IMR-90 (cell line): ENCODE measurements at regions not wholly inside any gene's neighbourhood (a gene's known extent, or its start where the extent isn't known, plus 50 kb on each side); places are given as distances from the start of the nearest gene placed in this dataset.

Source experiments
- ATAC-seq: fragments of 200-7000 bp; cut with Tn5 transposase; 2 replicates; pipeline ENCODE4 v1.9.1; 2020; ENCODE audit warnings: low read depth, mild to moderate bottlenecking, moderate library complexity
- BruUV-seq: library from RNA; stranded (reverse); fragments of 400-500 nt; replicated peaks from 2 replicates; lab custom pipeline; 2021; lab: Mats Ljungman, UMichigan
- CTCF ChIA-PET: fragments of 300-600 bp; formaldehyde crosslinking; extraction: SDS; loops from one replicate; lab custom pipeline; 2021; ENCODE audit warnings: antibody characterized with exemption; lab: Yijun Ruan, JAX
- POLR2A ChIA-PET: fragments of 300-600 bp; sonication (Branson Sonifier 250); formaldehyde crosslinking; loops from one replicate; lab custom pipeline; 2022; ENCODE audit warnings: antibody characterized with exemption; ENCODE audit not compliant: unreplicated experiment; lab: Charles Lee
- DNase-seq: peaks from one replicate; pipeline ENCODE4 v3.0.0; 2013
- H2AFZ ChIP-seq: replicated peaks from 2 replicates; pipeline ENCODE3; 2013; ENCODE audit warnings: low read length, mild to moderate bottlenecking; ENCODE audit not compliant: poor library complexity
- H2AK5ac ChIP-seq: 2 replicates; pipeline ENCODE4 v1.6.1; 2013; ENCODE audit warnings: low read depth, low read length, inconsistent platforms
- H2AK9ac ChIP-seq: replicated peaks from 2 replicates; pipeline ENCODE3; 2013; ENCODE audit warnings: mild to moderate bottlenecking, low read depth, low read length, moderate library complexity; ENCODE audit not compliant: poor library complexity
- H2BK120ac ChIP-seq: 2 replicates; pipeline ENCODE4 v1.6.1; 2013; ENCODE audit warnings: low read depth, low read length, inconsistent platforms
- H2BK15ac ChIP-seq: 3 replicates; pipeline ENCODE4 v1.6.1; 2013; ENCODE audit warnings: low read depth, low read length, inconsistent platforms
- H2BK20ac ChIP-seq: 2 replicates; pipeline ENCODE4 v1.6.1; 2013; ENCODE audit warnings: low read depth, mild to moderate bottlenecking, inconsistent platforms, low read length, moderate library complexity
- H2BK5ac ChIP-seq: 2 replicates; pipeline ENCODE4 v1.6.1; 2013; ENCODE audit warnings: mild to moderate bottlenecking, low read depth, low read length, inconsistent platforms; ENCODE audit not compliant: poor library complexity, severe bottlenecking
- H3K14ac ChIP-seq: replicated peaks from 2 replicates; pipeline ENCODE4 v1.6.1; 2013; ENCODE audit warnings: low read depth, low read length, inconsistent platforms
- H3K18ac ChIP-seq: 2 replicates; pipeline ENCODE4 v1.6.1; 2013; ENCODE audit warnings: low read depth, low read length, control low read depth
- H3K23ac ChIP-seq: 2 replicates; pipeline ENCODE4 v1.6.1; 2013; ENCODE audit warnings: low read depth, low read length, inconsistent platforms
- H3K27ac ChIP-seq: 2 replicates; pipeline ENCODE4 v1.5.1; 2013; ENCODE audit warnings: mild to moderate bottlenecking, control low read depth, low read length; ENCODE audit not compliant: insufficient read depth
- H3K27me3 ChIP-seq: 2 replicates; pipeline ENCODE4 v1.6.1; 2013; ENCODE audit warnings: low read length; ENCODE audit not compliant: control insufficient read depth, insufficient read depth
- H3K36me3 ChIP-seq: 2 replicates; pipeline ENCODE4 v1.6.1; 2013; ENCODE audit warnings: low read length, mixed read lengths; ENCODE audit not compliant: control insufficient read depth, insufficient read depth
- H3K4ac ChIP-seq: 2 replicates; pipeline ENCODE4 v1.6.1; 2013; ENCODE audit warnings: low read depth, low read length, inconsistent platforms
- H3K4me1 ChIP-seq: 2 replicates; pipeline ENCODE4 v1.6.1; 2013; ENCODE audit warnings: low read length, mixed read lengths; ENCODE audit not compliant: control insufficient read depth, insufficient read depth
- H3K4me2 ChIP-seq: 2 replicates; pipeline ENCODE4 v1.6.1; 2013; ENCODE audit warnings: low read depth, mild to moderate bottlenecking, control low read depth, low read length, moderate library complexity
- H3K4me3 ChIP-seq: 2 replicates; pipeline ENCODE4 v1.5.1; 2013; ENCODE audit warnings: low read depth, mild to moderate bottlenecking, control low read depth, low read length, moderate library complexity; ENCODE audit not compliant: insufficient read depth
- H3K56ac ChIP-seq: 2 replicates; pipeline ENCODE4 v1.6.1; 2013; ENCODE audit warnings: low read length, inconsistent platforms; ENCODE audit not compliant: insufficient read depth; ENCODE audit errors: extremely low read depth
- H3K79me1 ChIP-seq, 2 experiments: 2 replicates each; pipeline ENCODE4 v1.6.1; 2013; ENCODE audit warnings: low read length in 2 of 2, inconsistent platforms in 1 of 2, low read depth in 1 of 2
- H3K9ac ChIP-seq: 2 replicates; pipeline ENCODE4 v1.6.1; 2013; ENCODE audit warnings: low read depth, low read length, control low read depth
- H3K9me1 ChIP-seq: 2 replicates; pipeline ENCODE4 v1.6.1; 2013; ENCODE audit warnings: low read length, inconsistent platforms; ENCODE audit not compliant: insufficient read depth
- H3K9me3 ChIP-seq: 2 replicates; pipeline ENCODE4 v1.6.1; 2013; ENCODE audit warnings: low read length; ENCODE audit not compliant: control insufficient read depth, insufficient read depth
- H4K20me1 ChIP-seq: 2 replicates; pipeline ENCODE4 v1.6.1; 2013; ENCODE audit warnings: low read length, inconsistent platforms; ENCODE audit not compliant: insufficient read depth
- H4K5ac ChIP-seq: 2 replicates; pipeline ENCODE4 v1.6.1; 2013; ENCODE audit warnings: mild to moderate bottlenecking, low read depth, low read length, control low read depth
- H4K8ac ChIP-seq, 2 experiments: 2 replicates each; pipeline ENCODE4 v1.6.1; 2013; ENCODE audit warnings: low read depth in 2 of 2, low read length in 2 of 2, control low read depth in 1 of 2, inconsistent platforms in 1 of 2
- H4K91ac ChIP-seq: 2 replicates; pipeline ENCODE4 v1.6.1; 2013; ENCODE audit warnings: low read depth, low read length, inconsistent platforms; ENCODE audit not compliant: insufficient read depth
- MXI1 ChIP-seq: IDR thresholded peaks from 2 replicates; pipeline ENCODE4 v1.6.1; 2012; ENCODE audit warnings: low read depth, mild to moderate bottlenecking, low read length, moderate library complexity, borderline replicate concordance
- NFE2L2 ChIP-seq: fragments of 150-350 bp; IDR thresholded peaks from 2 replicates; pipeline ENCODE4 v1.6.1; 2016; ENCODE audit warnings: low read depth, mild to moderate bottlenecking, low read length
- POLR2A ChIP-seq: IDR thresholded peaks from 2 replicates; pipeline ENCODE4 v1.6.1; 2012; ENCODE audit warnings: mild to moderate bottlenecking, low read depth, low read length
- RCOR1 ChIP-seq: IDR thresholded peaks from 2 replicates; pipeline ENCODE4 v1.6.1; 2012; ENCODE audit warnings: mild to moderate bottlenecking, low read length, improper control_type of control experiment; ENCODE audit not compliant: insufficient replicate concordance
- RFX5 ChIP-seq: IDR thresholded peaks from 2 replicates; pipeline ENCODE4 v1.8.0; 2012; ENCODE audit warnings: low read depth, mild to moderate bottlenecking, low read length, moderate library complexity
- SMC3 ChIP-seq: fragments of 150-350 bp; IDR thresholded peaks from 2 replicates; pipeline ENCODE4 v1.6.1; 2016; ENCODE audit warnings: low read depth, mild to moderate bottlenecking, antibody characterized with exemption, low read length, moderate library complexity
- USF2 ChIP-seq: fragments of 150-350 bp; IDR thresholded peaks from 2 replicates; pipeline ENCODE4 v1.6.1; 2017; ENCODE audit warnings: mild to moderate bottlenecking, antibody characterized with exemption, low read length, low read depth
- WGBS, 2 experiments: methylation state at CpG; one replicate each; pipeline versions ENCODE4 v1.1.5 to v1.1.7; 2013; ENCODE audit warnings: missing lambda C conversion rate in 2 of 2; ENCODE audit not compliant: insufficient read length in 1 of 2; ENCODE audit errors: extremely low coverage in 2 of 2; 5-methylcytosine and 5-hydroxymethylcytosine counted together
- dilution Hi-C: fragments of 300-500 bp; cut with HindIII; formaldehyde crosslinking; loops from one replicate; pipeline ENCODE4 v1.14.3; 2018; ENCODE audit warnings: low sequenced_read_pairs; ENCODE audit not compliant: unreplicated experiment
- in situ Hi-C: fragments of 300-500 bp; cut with MboI; formaldehyde crosslinking; loops from 3 replicates; pipeline ENCODE4 v1.14.3; 2019; ENCODE audit warnings: low sequenced_read_pairs, inconsistent platforms, mixed read lengths
- intact Hi-C: fragments of 100-400 bp; cut with micrococcal nuclease; formaldehyde crosslinking; loops from 2 replicates; pipeline ENCODE4 v1.10.0; 2022

- Histone ChIP-seq H2BK5ac (no peak overlapping the region), H2AFZ (no peak overlapping the region), H2BK15ac (no peak overlapping the region), H3K79me1 (no peaks in the 10 kb centered on the region), H3K56ac (no peak overlapping the region), H3K4me1 (no peaks in the 10 kb centered on the region), H3K27me3 (peaks cover 3% of the 10 kb centered on the region; the same call in 1 of the 2 replicates), H4K8ac (no peak overlapping the region), H3K9me3 (no peaks in the 10 kb centered on the region), H3K4ac (no peak overlapping the region), H2BK20ac (no peak overlapping the region), H4K5ac (no peak overlapping the region), H2BK120ac (no peak overlapping the region), H3K36me3 (no peaks in the 10 kb centered on the region), H3K4me2 (no peak overlapping the region), H3K23ac (no peak overlapping the region), H3K9ac (no peak overlapping the region), H2AK9ac (no peak overlapping the region), H3K27ac (no peak overlapping the region), H4K20me1 (no peaks in the 10 kb centered on the region), H3K18ac (no peak overlapping the region), H3K14ac (no peak overlapping the region), H2AK5ac (no peak overlapping the region), H3K4me3 (no peak overlapping the region), H4K91ac (no peak overlapping the region), H3K9me1 (no peaks in the 10 kb centered on the region)
- no TSS peak for BruUV-seq
- ATAC-seq (no peak), DNase-seq (no peak)
- dilution Hi-C loops (no loop called here), in situ Hi-C loops (no loop called here), intact Hi-C loops (no loop called here)
- WGBS, 2 experiments, result 57% methylated on average over 5 of the region's 18 CpGs; no CpG with 5 or more reads in 1 of the 2 experiments
- no peak for TF ChIP-seq NFE2L2
- TF ChIP-seq USF2, result no peak
- no peak for TF ChIP-seq RCOR1
- no peak for TF ChIP-seq RFX5
- no peak for TF ChIP-seq POLR2A
- TF ChIP-seq MXI1, result no peak
- TF ChIP-seq SMC3, result no peak
- POLR2A ChIA-PET, result no interaction called here
- CTCF ChIA-PET, result no interaction called here
These were observed 463.1 kb upstream of the HS6ST1 start for GRCh38 chr2:128781585-128782385.
